VCaP (cell line): ENCODE measurements at regions not wholly inside any gene's neighbourhood (a gene's known extent, or its start where the extent isn't known, plus 50 kb on each side); places are given as distances from the start of the nearest gene placed in this dataset.

Source experiments
- H3K27ac ChIP-seq: fragments of 450-650 bp; 2 replicates; pipeline ENCODE4 v1.5.1; 2017
- CTCF ChIP-seq: fragments of 450-650 bp; conservative IDR thresholded peaks from 2 replicates; pipeline ENCODE4 v1.5.1; 2017; ENCODE audit warnings: mild to moderate bottlenecking, moderate library complexity

- H3K27ac ChIP-seq, result no peak overlapping the region
- TF ChIP-seq CTCF, result no peak
Measured at GRCh38 chr6:23218751-23219150, 649.4 kb downstream of the HDGFL1 start.

- TF ChIP-seq CTCF, result no peak
- H3K27ac ChIP-seq, result no peak overlapping the region
Measured at GRCh38 chr6:23222724-23223123, 653.4 kb downstream of the HDGFL1 start.

GRCh38 chr6:23224540-23224939 lies 655.2 kb downstream of the HDGFL1 start:
- no peak for TF ChIP-seq CTCF

GRCh38 chr6:23228439-23229024 lies 659.2 kb downstream of the HDGFL1 start:
- H3K27ac ChIP-seq, result no peak overlapping the region

More at GRCh38 chr6:23224540-23224939, 655.2 kb downstream of the HDGFL1 start:
- H3K27ac ChIP-seq, result no peak overlapping the region

GRCh38 chr6:23243854-23244253 lies 674.5 kb downstream of the HDGFL1 start:
- no peak for TF ChIP-seq CTCF
- no peak overlapping the region for H3K27ac ChIP-seq

More at GRCh38 chr6:23228439-23229024, 659.2 kb downstream of the HDGFL1 start:
- TF ChIP-seq CTCF, result no peak

GRCh38 chr6:23244300-23244699 lies 674.9 kb downstream of the HDGFL1 start:
- no peak for TF ChIP-seq CTCF

GRCh38 chr6:23245572-23245971 lies 676.2 kb downstream of the HDGFL1 start:
- no peak for TF ChIP-seq CTCF

More at GRCh38 chr6:23244300-23244699, 674.9 kb downstream of the HDGFL1 start:
- no peak overlapping the region for H3K27ac ChIP-seq

More at GRCh38 chr6:23245572-23245971, 676.2 kb downstream of the HDGFL1 start:
- no peak overlapping the region for H3K27ac ChIP-seq
